ENCODE measurements at regions not wholly inside any gene's neighbourhood (a gene's known extent, or its start where the extent isn't known, plus 50 kb on each side); places are given as distances from the start of the nearest gene placed in this dataset.

GRCh38 chr14:56419750-56420149 lies 159.8 kb upstream of the TMEM260 start:
- Histone ChIP-seq H3K4me2 (ENCODE audit: low read depth, low read length) (no peak overlapping the region), H2BK120ac (ENCODE audit: low read depth, low read length) (no peak overlapping the region), H4K91ac (ENCODE audit: insufficient read depth, low read depth, low read length) (no peak overlapping the region), H3K79me1 (ENCODE audit: low read depth in 1 of 2, low read length in 2 of 2) (no peaks in the 10 kb centered on the region), H2AK9ac (replicated peaks; ENCODE audit: low read depth, low read length, poor library complexity) (no peak overlapping the region), H3K4ac (ENCODE audit: low read depth, low read length) (no peak overlapping the region), H2BK5ac (ENCODE audit: low read depth, low read length, poor library complexity, severe bottlenecking) (no peak overlapping the region), H3K27me3 (ENCODE audit: control insufficient read depth, insufficient read depth, low read length) (peaks cover 19% of the 10 kb centered on the region), H3K4me3 (ENCODE audit: insufficient read depth, low read depth, low read length) (no peak overlapping the region), H3K23ac (ENCODE audit: low read depth, low read length) (no peak overlapping the region), H2BK20ac (ENCODE audit: low read depth, low read length) (no peak overlapping the region), H4K8ac (ENCODE audit: low read depth in 2 of 2, low read length in 2 of 2) (no peak overlapping the region), H3K18ac (ENCODE audit: low read depth, low read length) (no peak overlapping the region), H2BK15ac (ENCODE audit: low read depth, low read length) (no peak overlapping the region), H2AK5ac (ENCODE audit: low read depth, low read length) (no peak overlapping the region), H3K36me3 (ENCODE audit: control insufficient read depth, insufficient read depth, low read length) (no peaks in the 10 kb centered on the region), H3K4me1 (ENCODE audit: control insufficient read depth, insufficient read depth, low read length) (peaks cover 10% of the 10 kb centered on the region; the same call in 1 of the 2 replicates), H3K9ac (ENCODE audit: low read depth, low read length) (no peak overlapping the region), H4K5ac (ENCODE audit: low read depth, low read length) (no peak overlapping the region), H4K20me1 (ENCODE audit: insufficient read depth, low read length) (no peaks in the 10 kb centered on the region), H3K9me3 (ENCODE audit: control insufficient read depth, insufficient read depth, low read length) (0 out of 2 replicates have a peak, but pooled peaks cover 2% of the 10 kb centered on the region), H2AFZ (replicated peaks; ENCODE audit: low read length, poor library complexity) (no peak overlapping the region), H3K9me1 (ENCODE audit: insufficient read depth, low read length) (no peaks in the 10 kb centered on the region), H3K14ac (replicated peaks; ENCODE audit: low read depth, low read length) (no peak overlapping the region), H3K27ac (ENCODE audit: insufficient read depth, low read length) (no peak overlapping the region), H3K56ac (ENCODE audit: extremely low read depth, insufficient read depth, low read length) (no peak overlapping the region)
- CTCF ChIA-PET: interaction anchor here (0.6 kb wide), 1 partner anchor 271 kb away, joined by 3 read pairs; no protein-coding TSS in a partner anchor
- no TSS peak for BruUV-seq (replicated peaks)
- WGBS, 2 experiments (ENCODE audit: extremely low coverage in 2 of 2, insufficient read length in 1 of 2): 67% methylated on average over 1 of the region's 1 CpG; no CpG with 5 or more reads in 1 of the 2 experiments
- dilution Hi-C loops (cut with HindIII; ENCODE audit: low sequenced_read_pairs, unreplicated experiment) (no loop called here), in situ Hi-C loops (cut with MboI; ENCODE audit: low sequenced_read_pairs) (no loop called here), intact Hi-C loops (cut with micrococcal nuclease) (loop anchor here (10.0 kb wide), 1 partner anchor 225 kb away; no protein-coding TSS in a partner anchor)
- POLR2A ChIA-PET (ENCODE audit: unreplicated experiment): no interaction called here
- ATAC-seq (ENCODE audit: low read depth) (no peak), DNase-seq (no peak)
- TF ChIP-seq ELK1 (IDR thresholded peaks at IDR 0.05; ENCODE audit: borderline replicate concordance, low read depth, low read length) (no peak), RFX5 (IDR thresholded peaks at IDR 0.05; ENCODE audit: low read depth, low read length) (no peak), RAD21 (IDR thresholded peaks at IDR 0.05; ENCODE audit: low read length) (no peak), USF2 (IDR thresholded peaks at IDR 0.05; ENCODE audit: low read depth, low read length) (no peak), CTCF (conservative IDR thresholded peaks at IDR 0.05; ENCODE audit: low read depth, low read length) (no peak), RCOR1 (IDR thresholded peaks at IDR 0.05; ENCODE audit: insufficient replicate concordance, low read length) (no peak), MAFK (IDR thresholded peaks at IDR 0.05; ENCODE audit: low read depth, low read length) (no peak), MXI1 (IDR thresholded peaks at IDR 0.05; ENCODE audit: borderline replicate concordance, low read depth, low read length) (no peak), SMC3 (IDR thresholded peaks at IDR 0.05; ENCODE audit: low read depth, low read length) (no peak), CEBPB (IDR thresholded peaks at IDR 0.05; ENCODE audit: low read depth, low read length) (no peak), MAZ (IDR thresholded peaks at IDR 0.05; ENCODE audit: borderline replicate concordance, low read depth, low read length) (no peak), FOS (IDR thresholded peaks at IDR 0.05; ENCODE audit: low read depth, low read length) (no peak), CHD1 (IDR thresholded peaks at IDR 0.05; ENCODE audit: low read depth, low read length) (no peak), NFE2L2 (IDR thresholded peaks at IDR 0.05; ENCODE audit: low read depth, low read length) (no peak)
